Neural cell (in vitro differentiated cells): ENCODE measurements at regions not wholly inside any gene's neighbourhood (a gene's known extent, or its start where the extent isn't known, plus 50 kb on each side); places are given as distances from the start of the nearest gene placed in this dataset.

ENCODE experiments used
- H2AFZ ChIP-seq: fragments of 200-600, 300-800 bp; sonication (generic), shearing (Covaris generic); 2 replicates; pipeline ENCODE4 v1.6.0; 2014; ENCODE audit warnings: low read depth, mild to moderate bottlenecking, antibody characterized with exemption, low read length, moderate library complexity
- H3F3A ChIP-seq: fragments of 200-600 bp; shearing (Covaris generic); 2 replicates; pipeline ENCODE4 v1.6.1; 2016; ENCODE audit warnings: mild to moderate bottlenecking, moderate library complexity, mixed read lengths, antibody characterized with exemption, low read length; ENCODE audit not compliant: insufficient read depth, poor library complexity, severe bottlenecking
- H3K27ac ChIP-seq: fragments of 200-600, 300-800 bp; sonication (generic), shearing (Covaris generic); 2 replicates; pipeline ENCODE4 v1.5.1; 2014; ENCODE audit warnings: mild to moderate bottlenecking, low read length, moderate library complexity
- H3K27me3 ChIP-seq: fragments of 300-800, 200-600 bp; sonication (generic), shearing (Covaris generic); 2 replicates; pipeline ENCODE4 v1.6.0; 2014; ENCODE audit warnings: mild to moderate bottlenecking, low read depth, low read length, moderate library complexity; ENCODE audit not compliant: insufficient read depth
- H3K36me3 ChIP-seq: fragments of 300-800, 200-600 bp; sonication (generic), shearing (Covaris generic); 2 replicates; pipeline ENCODE4 v1.5.1; 2014; ENCODE audit warnings: mild to moderate bottlenecking, antibody characterized with exemption, low read length, moderate library complexity; ENCODE audit not compliant: insufficient read depth
- H3K4me2 ChIP-seq: fragments of 300-800, 200-600 bp; sonication (generic), shearing (Covaris generic); 2 replicates; pipeline ENCODE4 v1.6.0; 2014; ENCODE audit warnings: mild to moderate bottlenecking, low read length
- H3K4me3 ChIP-seq: fragments of 300-800, 200-600 bp; sonication (generic), shearing (Covaris generic); 2 replicates; pipeline ENCODE4 v1.5.1; 2014; ENCODE audit warnings: mild to moderate bottlenecking, low read length, moderate library complexity
- H3K79me2 ChIP-seq: fragments of 200-600 bp; shearing (Covaris generic); replicated peaks from 2 replicates; pipeline ENCODE4 v1.6.0; 2014; ENCODE audit warnings: mild to moderate bottlenecking, low read length, moderate library complexity; ENCODE audit not compliant: insufficient read depth
- H3K9ac ChIP-seq: fragments of 300-800, 200-600 bp; sonication (generic), shearing (Covaris generic); 2 replicates; pipeline ENCODE4 v1.6.1; 2016; ENCODE audit warnings: mild to moderate bottlenecking, low read length, mixed read lengths
- H3K9me2 ChIP-seq: fragments of 200-600 bp; shearing (Covaris generic); 2 replicates; pipeline ENCODE4 v1.6.1; 2016; ENCODE audit warnings: mild to moderate bottlenecking, low read length, mixed read lengths; ENCODE audit not compliant: insufficient read depth
- H3K9me3 ChIP-seq: fragments of 200-600, 300-800 bp; sonication (generic), shearing (Covaris generic); 2 replicates; pipeline ENCODE4 v1.6.1; 2016; ENCODE audit warnings: mild to moderate bottlenecking, mixed run types, low read length, moderate library complexity, mixed read lengths
- H4K20me1 ChIP-seq: fragments of 200-600 bp; shearing (Covaris generic); 2 replicates; pipeline ENCODE4 v1.6.1; 2016; ENCODE audit warnings: mild to moderate bottlenecking, mixed run types; ENCODE audit not compliant: insufficient read depth
- EP300 ChIP-seq: fragments of 450-650 bp; conservative IDR thresholded peaks from 2 replicates; pipeline ENCODE4 v1.6.1; 2014; ENCODE audit warnings: antibody characterized with exemption, mild to moderate bottlenecking, moderate library complexity; ENCODE audit not compliant: poor library complexity, severe bottlenecking
- EZH2 ChIP-seq: fragments of 200-600, 300-800 bp; shearing (Covaris generic), sonication (generic); IDR thresholded peaks from 2 replicates; pipeline ENCODE4 v1.6.1; 2014; ENCODE audit warnings: antibody characterized with exemption, low read length, borderline replicate concordance, mild to moderate bottlenecking; ENCODE audit not compliant: insufficient read depth, poor library complexity, severe bottlenecking
- MXI1 ChIP-seq: fragments of 450-650 bp; conservative IDR thresholded peaks from 2 replicates; pipeline ENCODE4 v1.6.1; 2014; ENCODE audit warnings: antibody characterized with exemption, mild to moderate bottlenecking; ENCODE audit not compliant: poor library complexity, severe bottlenecking
- POLR2AphosphoS5 ChIP-seq: IDR thresholded peaks from 2 replicates; pipeline ENCODE4 v1.6.1; 2012
- RAD21 ChIP-seq: fragments of 450-650 bp; conservative IDR thresholded peaks from 2 replicates; pipeline ENCODE4 v1.6.1; 2014; ENCODE audit warnings: antibody characterized with exemption, mild to moderate bottlenecking, moderate library complexity
- REST ChIP-seq: IDR thresholded peaks from 2 replicates; pipeline ENCODE4 v1.6.1; 2012; ENCODE audit warnings: borderline replicate concordance
- SMC3 ChIP-seq: fragments of 450-650 bp; conservative IDR thresholded peaks from 2 replicates; pipeline ENCODE4 v1.6.1; 2014; ENCODE audit warnings: antibody characterized with exemption, mild to moderate bottlenecking, moderate library complexity; ENCODE audit not compliant: poor library complexity
- TAF1 ChIP-seq: IDR thresholded peaks from 2 replicates; pipeline ENCODE4 v1.6.1; 2012; ENCODE audit warnings: low read depth
- TF ChIP-seq, protein P1 (sequence below): fragments of 450-650 bp; IDR thresholded peaks from 2 replicates; pipeline ENCODE4 v1.5.1; 2014; ENCODE audit warnings: antibody characterized with exemption, mild to moderate bottlenecking, moderate library complexity; ENCODE audit not compliant: poor library complexity, severe bottlenecking

- no peaks in the 10 kb centered on the region for H3F3A ChIP-seq
- H3K27ac ChIP-seq, result no peak overlapping the region
- no peak overlapping the region for H3K9ac ChIP-seq
- no peak overlapping the region for H3K4me2 ChIP-seq
- H4K20me1 ChIP-seq, result no peaks in the 10 kb centered on the region
- no peak overlapping the region for H3K4me3 ChIP-seq
- H3K79me2 ChIP-seq, result no peaks in the 10 kb centered on the region
- H2AFZ ChIP-seq, result no peak overlapping the region
- no peaks in the 10 kb centered on the region for H3K27me3 ChIP-seq
- TF ChIP-seq MXI1 (no peak), EZH2 (no peak), TAF1 (no peak), SMC3 (no peak), REST (no peak), EP300 (no peak), RAD21 (no peak), POLR2AphosphoS5 (no peak)
- TF ChIP-seq, protein P1, sequence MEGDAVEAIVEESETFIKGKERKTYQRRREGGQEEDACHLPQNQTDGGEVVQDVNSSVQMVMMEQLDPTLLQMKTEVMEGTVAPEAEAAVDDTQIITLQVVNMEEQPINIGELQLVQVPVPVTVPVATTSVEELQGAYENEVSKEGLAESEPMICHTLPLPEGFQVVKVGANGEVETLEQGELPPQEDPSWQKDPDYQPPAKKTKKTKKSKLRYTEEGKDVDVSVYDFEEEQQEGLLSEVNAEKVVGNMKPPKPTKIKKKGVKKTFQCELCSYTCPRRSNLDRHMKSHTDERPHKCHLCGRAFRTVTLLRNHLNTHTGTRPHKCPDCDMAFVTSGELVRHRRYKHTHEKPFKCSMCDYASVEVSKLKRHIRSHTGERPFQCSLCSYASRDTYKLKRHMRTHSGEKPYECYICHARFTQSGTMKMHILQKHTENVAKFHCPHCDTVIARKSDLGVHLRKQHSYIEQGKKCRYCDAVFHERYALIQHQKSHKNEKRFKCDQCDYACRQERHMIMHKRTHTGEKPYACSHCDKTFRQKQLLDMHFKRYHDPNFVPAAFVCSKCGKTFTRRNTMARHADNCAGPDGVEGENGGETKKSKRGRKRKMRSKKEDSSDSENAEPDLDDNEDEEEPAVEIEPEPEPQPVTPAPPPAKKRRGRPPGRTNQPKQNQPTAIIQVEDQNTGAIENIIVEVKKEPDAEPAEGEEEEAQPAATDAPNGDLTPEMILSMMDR, result no peak
- H3K9me2 ChIP-seq, result no peaks in the 10 kb centered on the region
- H3K9me3 ChIP-seq, result no peaks in the 10 kb centered on the region
- no peaks in the 10 kb centered on the region for H3K36me3 ChIP-seq
Observed at GRCh38 chr18:2148823-2149222, 422.5 kb downstream of the METTL4 start.

DNA sequence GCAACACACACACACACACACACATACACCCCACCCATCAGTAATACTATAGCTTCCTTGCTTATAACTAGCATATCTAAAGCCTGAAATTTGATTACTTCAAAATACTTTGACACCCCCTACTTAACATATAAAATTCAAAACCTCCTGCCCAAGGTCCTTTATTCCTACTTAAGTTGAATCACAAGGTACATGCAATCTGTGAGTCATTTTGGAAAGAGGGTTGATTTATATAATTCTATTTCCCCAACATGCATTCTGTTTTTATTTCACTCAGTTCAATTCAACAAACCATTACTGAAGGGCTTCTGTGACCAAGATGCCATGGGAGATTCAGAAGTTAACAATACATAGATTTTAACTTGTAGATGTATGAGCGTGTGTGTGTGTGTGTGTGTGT lies 420.7 kb downstream of the METTL4 start:
- H3K79me2 ChIP-seq, result no peaks in the 10 kb centered on the region
- no peak for TF ChIP-seq POLR2AphosphoS5
- no peak for TF ChIP-seq SMC3
- TF ChIP-seq EP300, result no peak
- no peak for TF ChIP-seq MXI1
- TF ChIP-seq, protein P1, result no peak
- no peak for TF ChIP-seq EZH2
- TF ChIP-seq RAD21, result no peak
- no peak for TF ChIP-seq TAF1
- H3K9me3 ChIP-seq, result no peaks in the 10 kb centered on the region
- H3K4me3 ChIP-seq, result no peak overlapping the region
- H3K27me3 ChIP-seq, result no peaks in the 10 kb centered on the region
- no peaks in the 10 kb centered on the region for H4K20me1 ChIP-seq
- no peaks in the 10 kb centered on the region for H3K9me2 ChIP-seq
- H3K9ac ChIP-seq, result no peak overlapping the region
- H3K36me3 ChIP-seq, result no peaks in the 10 kb centered on the region
- no peaks in the 10 kb centered on the region for H3F3A ChIP-seq
- H2AFZ ChIP-seq, result no peak overlapping the region
- no peak overlapping the region for H3K4me2 ChIP-seq
- no peak overlapping the region for H3K27ac ChIP-seq
